Fibroblast of lung (primary cell): ENCODE measurements at regions not wholly inside any gene's neighbourhood (a gene's known extent, or its start where the extent isn't known, plus 50 kb on each side); places are given as distances from the start of the nearest gene placed in this dataset.

Source experiments
- DNase-seq, 2 donors: peaks; one replicate each; pipeline versions ENCODE4 v3.0.0 to v3.0.0-alpha.2; 2010; ENCODE audit warnings: low read depth in 2 of 2
- H2AFZ ChIP-seq: 2 replicates; pipeline ENCODE4 v1.5.1; 2012; ENCODE audit warnings: low read length, control low read depth, inconsistent platforms
- H3K27ac ChIP-seq: 2 replicates; pipeline ENCODE4 v1.5.1; 2011; ENCODE audit warnings: low read length, control low read depth; ENCODE audit not compliant: insufficient read depth
- H3K27me3 ChIP-seq: 2 replicates; pipeline ENCODE4 v1.5.1; 2011; ENCODE audit warnings: mild to moderate bottlenecking, low read length; ENCODE audit not compliant: control insufficient read depth, insufficient read depth
- H3K36me3 ChIP-seq: 2 replicates; pipeline ENCODE4 v1.5.1; 2011; ENCODE audit warnings: low read length; ENCODE audit not compliant: control insufficient read depth, insufficient read depth
- H3K4me1 ChIP-seq: 2 replicates; pipeline ENCODE4 v1.5.1; 2011; ENCODE audit warnings: low read length; ENCODE audit not compliant: control insufficient read depth, insufficient read depth; ENCODE audit errors: extremely low read depth
- H3K4me2 ChIP-seq: 2 replicates; pipeline ENCODE4 v1.5.1; 2011; ENCODE audit warnings: low read length, control low read depth; ENCODE audit not compliant: insufficient read depth; ENCODE audit errors: extremely low read depth
- H3K4me3 ChIP-seq, 4 experiments: fragments of 200-600 bp in 1 of 4; sonication (generic) in 1 of 4; replicated peaks in 1 of 4; 2 replicates each; pipeline ENCODE4 v1.5.1; 2011 to 2016; ENCODE audit warnings: low read length in 4 of 4, low read depth in 3 of 4, mild to moderate bottlenecking in 3 of 4, control low read depth in 2 of 4, inconsistent platforms in 1 of 4, mixed read lengths in 1 of 4; ENCODE audit not compliant: insufficient read depth in 1 of 4; ENCODE audit errors: control extremely low read depth in 1 of 4
- H3K79me2 ChIP-seq: 2 replicates; pipeline ENCODE4 v1.5.1; 2012; ENCODE audit warnings: mild to moderate bottlenecking, low read length, inconsistent platforms; ENCODE audit not compliant: control insufficient read depth, insufficient read depth
- H3K9ac ChIP-seq: 2 replicates; pipeline ENCODE4 v1.5.1; 2011; ENCODE audit warnings: mild to moderate bottlenecking, low read length, control low read depth; ENCODE audit not compliant: insufficient read depth
- H3K9me3 ChIP-seq: 2 replicates; pipeline ENCODE4 v1.5.1; 2012; ENCODE audit warnings: low read depth, low read length; ENCODE audit not compliant: control insufficient read depth, insufficient read depth
- H4K20me1 ChIP-seq: 2 replicates; pipeline ENCODE4 v1.5.1; 2011; ENCODE audit warnings: low read length; ENCODE audit not compliant: control insufficient read depth, insufficient read depth; ENCODE audit errors: extremely low read depth
- CTCF ChIP-seq, 2 donors: IDR thresholded peaks in 1 of 2; conservative IDR thresholded peaks in 1 of 2; 1 replicate in 1 of 2; 2 replicates in 1 of 2; pipeline ENCODE4 v1.5.1; 2011 to 2012; ENCODE audit warnings: low read length in 2 of 2, control low read depth in 1 of 2, inconsistent platforms in 1 of 2, low read depth in 1 of 2, mild to moderate bottlenecking in 1 of 2
- EZH2 ChIP-seq: IDR thresholded peaks from 2 replicates; pipeline ENCODE4 v1.5.1; 2012; ENCODE audit warnings: low read length, control low read depth, mild to moderate bottlenecking; ENCODE audit errors: missing control alignments

- no peak for DNase-seq
- no peaks in the 10 kb centered on the region for H3K9me3 ChIP-seq
- no peaks in the 10 kb centered on the region for H3K4me1 ChIP-seq
- no peaks in the 10 kb centered on the region for H3K79me2 ChIP-seq
- H3K27ac ChIP-seq, result no peak overlapping the region
- no peak overlapping the region for H2AFZ ChIP-seq
- H3K27me3 ChIP-seq, result no peaks in the 10 kb centered on the region
- TF ChIP-seq CTCF (conservative IDR thresholded peaks at IDR 0.05 in 1 of 2, IDR thresholded peaks at IDR 0.05 in 1 of 2; ENCODE audit: low read depth in 1 of 2, low read length in 2 of 2) (no peak), EZH2 (no peak)
- no peaks in the 10 kb centered on the region for H3K36me3 ChIP-seq
- H3K4me2 ChIP-seq, result no peak overlapping the region
- no peak overlapping the region for H3K4me3 ChIP-seq
- no peak overlapping the region for H3K9ac ChIP-seq
- H4K20me1 ChIP-seq, result no peaks in the 10 kb centered on the region
Measured at GRCh38 chr17:6208608-6209180, 138.5 kb downstream of the WSCD1 start.

GRCh38 chr17:6205525-6205924 lies 135.3 kb downstream of the WSCD1 start:
- Histone ChIP-seq H3K36me3 (no peaks in the 10 kb centered on the region), H4K20me1 (no peaks in the 10 kb centered on the region), H3K27me3 (no peaks in the 10 kb centered on the region), H3K4me2 (no peak overlapping the region), H3K9me3 (no peaks in the 10 kb centered on the region), H3K79me2 (no peaks in the 10 kb centered on the region), H3K4me1 (no peaks in the 10 kb centered on the region), H2AFZ (no peak overlapping the region), H3K27ac (no peak overlapping the region), H3K4me3 (no peak overlapping the region), H3K9ac (no peak overlapping the region)
- no peak for TF ChIP-seq CTCF (conservative IDR thresholded peaks at IDR 0.05 in 1 of 2, IDR thresholded peaks at IDR 0.05 in 1 of 2; ENCODE audit: low read depth in 1 of 2, low read length in 2 of 2)
- no peak for TF ChIP-seq EZH2
- DNase-seq, result no peak

- H3K4me2 ChIP-seq, result no peak overlapping the region
- no peak overlapping the region for H3K4me3 ChIP-seq
- no peaks in the 10 kb centered on the region for H3K4me1 ChIP-seq
- H3K27me3 ChIP-seq, result no peaks in the 10 kb centered on the region
- TF ChIP-seq EZH2, result no peak
- H3K36me3 ChIP-seq, result no peaks in the 10 kb centered on the region
- H2AFZ ChIP-seq, result no peak overlapping the region
- H3K79me2 ChIP-seq, result no peaks in the 10 kb centered on the region
- no peak for DNase-seq
- no peak overlapping the region for H3K9ac ChIP-seq
- no peaks in the 10 kb centered on the region for H4K20me1 ChIP-seq
- H3K27ac ChIP-seq, result no peak overlapping the region
- H3K9me3 ChIP-seq, result no peaks in the 10 kb centered on the region
Measured at GRCh38 chr17:6205033-6205432, 134.9 kb downstream of the WSCD1 start.
